Esophagus squamous epithelium (tissue), 5 donors: ENCODE measurements at regions not wholly inside any gene's neighbourhood (a gene's known extent, or its start where the extent isn't known, plus 50 kb on each side); places are given as distances from the start of the nearest gene placed in this dataset.

Experiments used
- DNase-seq: peaks from one replicate; lab custom pipeline; 2025; lab: John Stamatoyannopoulos, UW
- H3K27ac ChIP-seq, 4 donors: fragments of 200-600 bp; sonication (generic); one replicate each; pipeline ENCODE4 v1.5.1; 2016 to 2019; ENCODE audit warnings: mild to moderate bottlenecking in 1 of 4
- H3K27me3 ChIP-seq, 4 donors: fragments of 200-600 bp; sonication (generic); 1 replicate in 3 of 4; 2 replicates in 1 of 4; pipeline versions ENCODE4 v1.5.1 to v1.6.0; 2017 to 2021; ENCODE audit warnings: antibody characterized with exemption in 1 of 4
- H3K36me3 ChIP-seq, 3 donors: fragments of 200-600 bp; sonication (generic); one replicate each; pipeline ENCODE4 v1.5.1; 2016 to 2019
- H3K4me1 ChIP-seq, 3 donors: fragments of 200-600 bp; sonication (generic); one replicate each; pipeline ENCODE4 v1.5.1; 2017 to 2019
- H3K4me3 ChIP-seq, 4 donors: fragments of 200-600 bp; sonication (generic); 1 replicate in 3 of 4; 2 replicates in 1 of 4; pipeline ENCODE4 v1.5.1; 2016 to 2019; ENCODE audit warnings: mild to moderate bottlenecking in 2 of 4, moderate library complexity in 1 of 4
- H3K9me3 ChIP-seq, 3 donors: fragments of 200-600 bp; sonication (generic); one replicate each; pipeline ENCODE4 v1.5.1; 2016 to 2019
- POLR2A ChIP-seq, 4 donors: fragments of 450-650 bp; IDR thresholded peaks; one replicate each; pipeline ENCODE4 v1.6.1; 2017; ENCODE audit warnings: antibody characterized with exemption in 4 of 4, mild to moderate bottlenecking in 4 of 4, moderate library complexity in 3 of 4
- WGBS, 2 donors: methylation state at CpG; one replicate each; pipeline ENCODE4 v1.1.5; 2018; 5-methylcytosine and 5-hydroxymethylcytosine counted together
- intact Hi-C: fragments of 100-400 bp; cut with DNase I; formaldehyde crosslinking; loops from one replicate; pipeline ENCODE4 v1.15.0; 2022
- TF ChIP-seq, protein P1 (sequence below), 6 experiments: fragments of 450-650 bp in 4 of 6; fragments of 200-600 bp in 2 of 6; sonication (generic) in 2 of 6; IDR thresholded peaks; one replicate each; pipeline ENCODE4 v1.5.1; 2016 to 2019; ENCODE audit warnings: antibody characterized with exemption in 6 of 6, mild to moderate bottlenecking in 4 of 6, moderate library complexity in 4 of 6
- donor health status: DM: yes; HTN: yes; CAD: no.

DNA sequence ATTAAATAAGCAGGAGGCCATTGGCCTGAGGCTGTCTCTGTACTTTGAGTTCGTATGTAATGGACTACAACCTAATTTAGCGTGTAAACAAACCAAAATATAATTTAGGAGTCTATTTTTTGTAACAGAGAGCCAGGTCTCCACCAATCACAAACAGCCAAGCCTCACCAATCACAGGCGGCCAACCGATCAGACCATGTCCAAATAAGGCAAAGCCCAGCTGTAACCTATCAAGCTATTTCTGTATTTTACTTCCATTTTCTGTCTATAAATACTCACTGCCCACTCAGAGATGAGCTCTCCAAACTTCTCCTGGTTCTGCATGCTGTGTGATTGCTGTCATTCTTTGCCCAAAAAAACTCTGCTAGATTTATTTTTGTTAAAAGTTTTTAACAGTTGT lies 322.7 kb downstream of the NPIPA8 start:
- Histone ChIP-seq H3K4me3 (no peak overlapping the region), H3K27ac (no peak overlapping the region), H3K27me3 (no peaks in the 10 kb centered on the region), H3K36me3 (no peaks in the 10 kb centered on the region), H3K4me1 (no peaks in the 10 kb centered on the region), H3K9me3 (no peaks in the 10 kb centered on the region)
- intact Hi-C loops, result no loop called here
- 74 to 77% methylated on average over 4 of the region's 4 CpGs for WGBS, 2 donors
- DNase-seq, result no peak
- no peak for TF ChIP-seq POLR2A (IDR thresholded peaks at IDR 0.05)
- TF ChIP-seq, protein P1, sequence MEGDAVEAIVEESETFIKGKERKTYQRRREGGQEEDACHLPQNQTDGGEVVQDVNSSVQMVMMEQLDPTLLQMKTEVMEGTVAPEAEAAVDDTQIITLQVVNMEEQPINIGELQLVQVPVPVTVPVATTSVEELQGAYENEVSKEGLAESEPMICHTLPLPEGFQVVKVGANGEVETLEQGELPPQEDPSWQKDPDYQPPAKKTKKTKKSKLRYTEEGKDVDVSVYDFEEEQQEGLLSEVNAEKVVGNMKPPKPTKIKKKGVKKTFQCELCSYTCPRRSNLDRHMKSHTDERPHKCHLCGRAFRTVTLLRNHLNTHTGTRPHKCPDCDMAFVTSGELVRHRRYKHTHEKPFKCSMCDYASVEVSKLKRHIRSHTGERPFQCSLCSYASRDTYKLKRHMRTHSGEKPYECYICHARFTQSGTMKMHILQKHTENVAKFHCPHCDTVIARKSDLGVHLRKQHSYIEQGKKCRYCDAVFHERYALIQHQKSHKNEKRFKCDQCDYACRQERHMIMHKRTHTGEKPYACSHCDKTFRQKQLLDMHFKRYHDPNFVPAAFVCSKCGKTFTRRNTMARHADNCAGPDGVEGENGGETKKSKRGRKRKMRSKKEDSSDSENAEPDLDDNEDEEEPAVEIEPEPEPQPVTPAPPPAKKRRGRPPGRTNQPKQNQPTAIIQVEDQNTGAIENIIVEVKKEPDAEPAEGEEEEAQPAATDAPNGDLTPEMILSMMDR (IDR thresholded peaks at IDR 0.05), result no peak

DNA sequence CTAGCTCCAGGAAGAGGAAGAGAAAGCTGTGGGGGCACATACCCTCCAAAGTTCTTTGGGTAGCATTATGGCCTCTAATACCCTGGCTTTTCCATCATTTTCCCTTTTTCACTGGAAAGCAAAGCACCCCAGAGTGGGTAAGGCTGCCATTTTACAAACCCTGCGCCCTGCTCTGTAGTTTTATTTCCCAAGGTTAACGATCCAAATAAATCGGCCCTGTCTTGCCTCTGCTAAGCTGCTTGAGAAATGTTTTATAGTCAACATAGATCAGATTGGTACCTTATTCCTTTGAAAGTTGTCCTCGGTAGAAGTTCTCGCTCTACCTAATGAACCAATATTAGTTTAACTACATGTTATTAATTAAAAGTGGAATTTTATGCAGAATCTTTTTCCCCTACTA lies 328.2 kb downstream of the NPIPA8 start:
- DNase-seq, result no peak
- 88 to 95% methylated on average over 5 of the region's 5 CpGs for WGBS, 2 donors
- Histone ChIP-seq H3K36me3 (no peaks in the 10 kb centered on the region), H3K9me3 (no peaks in the 10 kb centered on the region), H3K4me3 (no peak overlapping the region), H3K4me1 (no peaks in the 10 kb centered on the region), H3K27me3 (no peaks in the 10 kb centered on the region), H3K27ac (no peak overlapping the region)
- intact Hi-C loops, result no loop called here
- TF ChIP-seq, protein P1 (IDR thresholded peaks at IDR 0.05), result no peak
- no peak for TF ChIP-seq POLR2A (IDR thresholded peaks at IDR 0.05)

DNA sequence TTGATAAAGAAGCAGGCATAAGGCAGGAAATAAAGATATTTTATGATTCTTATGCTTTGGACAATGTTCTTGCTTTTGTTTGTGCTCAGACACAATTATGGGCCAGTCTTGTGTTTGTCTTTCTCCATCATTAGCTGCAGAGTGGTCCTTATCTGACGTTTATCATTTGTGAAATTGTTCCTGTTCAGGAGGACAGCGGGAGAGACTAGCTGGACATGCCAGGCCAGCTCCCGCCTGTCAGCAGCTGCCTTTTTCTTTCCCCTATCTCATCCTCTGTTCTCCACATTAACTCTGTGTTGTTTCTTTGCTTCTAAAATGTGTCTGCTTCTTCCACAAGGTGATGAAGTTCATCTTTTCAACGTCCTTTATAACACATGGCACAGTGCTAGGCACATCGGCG lies 333.5 kb downstream of the NPIPA8 start:
- Histone ChIP-seq H3K9me3 (no peaks in the 10 kb centered on the region), H3K27me3 (no peaks in the 10 kb centered on the region), H3K27ac (no peak overlapping the region), H3K36me3 (no peaks in the 10 kb centered on the region), H3K4me1 (no peaks in the 10 kb centered on the region), H3K4me3 (no peak overlapping the region)
- TF ChIP-seq POLR2A (IDR thresholded peaks at IDR 0.05), result no peak
- TF ChIP-seq, protein P1 (IDR thresholded peaks at IDR 0.05), result no peak
- 58 to 73% methylated on average over 5 to 6 of the region's 6 CpGs for WGBS, 2 donors
- intact Hi-C loops, result no loop called here
- DNase-seq, result no peak

DNA sequence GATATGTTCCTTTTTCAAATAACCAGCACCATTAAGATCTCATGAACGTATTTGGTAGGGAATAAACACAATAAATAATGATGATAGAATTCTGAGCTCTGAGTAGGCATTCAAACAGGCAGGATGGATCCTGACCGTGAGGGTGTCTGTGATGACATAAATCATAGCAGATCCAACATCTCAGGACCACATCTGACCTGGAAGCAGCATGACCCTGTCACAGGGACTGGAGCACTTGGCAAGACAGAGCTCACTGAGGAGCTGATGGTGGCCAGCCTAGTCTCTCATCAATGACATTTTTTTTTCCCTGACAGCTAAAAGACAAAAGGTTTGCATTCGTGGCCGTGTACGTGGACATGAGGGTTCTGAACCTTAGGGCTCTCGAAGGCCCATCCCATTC lies 337.5 kb downstream of the NPIPA8 start:
- DNase-seq, result no peak
- Histone ChIP-seq H3K27ac (no peak overlapping the region), H3K9me3 (no peaks in the 10 kb centered on the region), H3K4me1 (no peaks in the 10 kb centered on the region), H3K36me3 (no peaks in the 10 kb centered on the region), H3K27me3 (peaks cover 0 to 4% (median 0%) of the 10 kb centered on the region in 4 donors), H3K4me3 (no peak overlapping the region)
- 77 to 78% methylated on average over 6 of the region's 6 CpGs for WGBS, 2 donors
- intact Hi-C loops, result no loop called here
- TF ChIP-seq, protein P1 (IDR thresholded peaks at IDR 0.05), result no peak
- TF ChIP-seq POLR2A (IDR thresholded peaks at IDR 0.05), result no peak

DNA sequence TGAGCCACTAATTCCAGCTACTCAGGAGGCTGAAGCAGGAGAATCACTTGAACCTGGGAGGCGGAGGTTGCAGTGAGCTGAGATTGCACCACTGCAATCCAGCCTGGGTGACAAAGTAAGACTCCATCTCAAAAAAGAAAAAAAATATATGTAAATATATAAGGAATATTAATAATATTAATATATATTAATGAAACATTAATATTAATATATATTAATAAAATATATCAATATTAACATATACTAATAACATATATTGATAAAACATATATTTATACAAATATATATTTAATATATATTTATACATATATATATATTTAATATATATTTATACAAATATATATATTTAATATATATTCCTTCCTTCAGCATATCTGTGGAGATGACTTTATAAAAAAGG lies 338.0 kb downstream of the NPIPA8 start:
- H3K27me3 ChIP-seq, result peaks cover 0 to 4% (median 0%) of the 10 kb centered on the region in 4 donors
- H3K4me3 ChIP-seq, result no peak overlapping the region
- no peaks in the 10 kb centered on the region for H3K9me3 ChIP-seq
- no peaks in the 10 kb centered on the region for H3K36me3 ChIP-seq
- no peak for DNase-seq
- H3K27ac ChIP-seq, result no peak overlapping the region
- WGBS, 2 donors, result 100% methylated on average over 1 of the region's 1 CpG
- no peak for TF ChIP-seq POLR2A (IDR thresholded peaks at IDR 0.05)
- TF ChIP-seq, protein P1 (IDR thresholded peaks at IDR 0.05), result no peak
- intact Hi-C loops, result no loop called here
- H3K4me1 ChIP-seq, result no peaks in the 10 kb centered on the region
